H1 (cell line): ENCODE measurements at regions not wholly inside any gene's neighbourhood (a gene's known extent, or its start where the extent isn't known, plus 50 kb on each side); places are given as distances from the start of the nearest gene placed in this dataset.

Experiments
- CTCF ChIA-PET: fragments of 300-600 bp; sonication (Branson Sonifier 250); formaldehyde crosslinking; loops from one replicate; lab custom pipeline; 2021; ENCODE audit not compliant: partially characterized antibody; lab: Charles Lee
- POLR2A ChIA-PET: fragments of 300-600 bp; sonication (Branson Sonifier 250); formaldehyde crosslinking; loops from one replicate; lab custom pipeline; 2021; ENCODE audit warnings: inconsistent platforms; ENCODE audit not compliant: partially characterized antibody; lab: Charles Lee
- DNase-seq, 2 experiments: peaks; one replicate each; pipeline versions ENCODE4 v3.0.0 to v3.0.0-alpha.2; 2010 to 2022; ENCODE audit warnings: low spot score in 2 of 2, low read depth in 1 of 2, mixed read lengths in 1 of 2
- FAIRE-seq: peaks from 2 replicates; lab custom pipeline; 2011; peaks lifted over from hg19 to GRCh38; lab: Jason Lieb, UNC
- H2AFZ ChIP-seq: 2 replicates; pipeline ENCODE4 v1.8.1; 2012; ENCODE audit warnings: low read length, inconsistent platforms
- H2AK5ac ChIP-seq: 2 replicates; pipeline ENCODE4 v1.6.1; 2013; ENCODE audit warnings: low read depth, low read length
- H2BK120ac ChIP-seq: replicated peaks from 2 replicates; pipeline ENCODE3; 2013; ENCODE audit warnings: low read depth, low read length, inconsistent platforms
- H2BK12ac ChIP-seq: 2 replicates; pipeline ENCODE4 v1.6.1; 2013; ENCODE audit warnings: low read depth, low read length
- H2BK15ac ChIP-seq: 2 replicates; pipeline ENCODE4 v1.6.1; 2013; ENCODE audit warnings: low read length
- H2BK20ac ChIP-seq: 2 replicates; pipeline ENCODE4 v1.6.1; 2013; ENCODE audit warnings: low read length
- H2BK5ac ChIP-seq: 2 replicates; pipeline ENCODE4 v1.6.1; 2013; ENCODE audit warnings: low read depth, low read length
- H3K14ac ChIP-seq: 2 replicates; pipeline ENCODE4 v1.6.1; 2013; ENCODE audit warnings: inconsistent platforms; ENCODE audit not compliant: insufficient read length
- H3K18ac ChIP-seq: 2 replicates; pipeline ENCODE4 v1.6.1; 2013; ENCODE audit warnings: low read length; ENCODE audit errors: extremely low read depth
- H3K23ac ChIP-seq: 2 replicates; pipeline ENCODE4 v1.6.1; 2013; ENCODE audit warnings: inconsistent platforms; ENCODE audit not compliant: insufficient read length
- H3K23me2 ChIP-seq: 2 replicates; pipeline ENCODE4 v1.6.1; 2013; ENCODE audit warnings: low read depth, low read length
- H3K27ac ChIP-seq: 2 replicates; pipeline ENCODE4 v1.6.1; 2011; ENCODE audit warnings: low read depth, low read length, inconsistent platforms
- H3K27me3 ChIP-seq, 4 experiments: replicated peaks in 1 of 4; 1 replicate in 1 of 4; 2 replicates in 3 of 4; pipeline versions ENCODE4 v1.6.1 to v1.8.1; 2011 to 2013; ENCODE audit warnings: low read length in 3 of 4, mild to moderate bottlenecking in 3 of 4, inconsistent platforms in 2 of 4, mixed read lengths in 2 of 4, moderate library complexity in 1 of 4; ENCODE audit not compliant: control insufficient read depth in 3 of 4, insufficient read depth in 3 of 4; ENCODE audit errors: extremely low read depth in 1 of 4
- H3K36me3 ChIP-seq, 4 experiments: 2 replicates each; pipeline versions ENCODE4 v1.6.1 to v1.8.1; 2011 to 2013; ENCODE audit warnings: mild to moderate bottlenecking in 4 of 4, low read length in 3 of 4, moderate library complexity in 2 of 4, control low read depth in 1 of 4, inconsistent platforms in 1 of 4; ENCODE audit not compliant: insufficient read depth in 4 of 4, control insufficient read depth in 2 of 4
- H3K4ac ChIP-seq: replicated peaks from 2 replicates; pipeline ENCODE3; 2013; ENCODE audit warnings: low read length, low read depth, mixed read lengths, inconsistent platforms; ENCODE audit not compliant: insufficient read length
- H3K4me1 ChIP-seq, 4 experiments: replicated peaks in 1 of 4; 1 replicate in 1 of 4; 2 replicates in 3 of 4; pipeline versions ENCODE4 v1.6.1 to v1.8.1; 2011 to 2013; ENCODE audit warnings: low read length in 3 of 4, inconsistent platforms in 2 of 4, mixed read lengths in 1 of 4; ENCODE audit not compliant: insufficient read depth in 4 of 4, control insufficient read depth in 3 of 4
- H3K4me2 ChIP-seq, 2 experiments: 2 replicates each; pipeline versions ENCODE4 v1.6.1 to v1.8.1; 2011 to 2013; ENCODE audit warnings: low read depth in 2 of 2, low read length in 2 of 2, control low read depth in 1 of 2, inconsistent platforms in 1 of 2, mild to moderate bottlenecking in 1 of 2; ENCODE audit not compliant: insufficient read depth in 1 of 2
- H3K4me3 ChIP-seq, 4 experiments: fragments of 200-600, 300-600 bp in 1 of 4; sonication (generic), shearing (Covaris generic), sonication (Bioruptor Twin) in 1 of 4; 2 replicates each; pipeline versions ENCODE4 v1.5.1 to v1.8.1; 2011 to 2016; ENCODE audit warnings: low read length in 4 of 4, low read depth in 3 of 4, control low read depth in 2 of 4, inconsistent platforms in 2 of 4, mild to moderate bottlenecking in 2 of 4, mixed read lengths in 1 of 4, moderate library complexity in 1 of 4; ENCODE audit not compliant: insufficient read depth in 2 of 4; ENCODE audit errors: extremely low read depth in 1 of 4
- H3K56ac ChIP-seq: replicated peaks from 2 replicates; pipeline ENCODE3; 2013; ENCODE audit warnings: low read depth, mild to moderate bottlenecking, mixed read lengths, low read length, inconsistent platforms; ENCODE audit not compliant: insufficient read length
- H3K79me1 ChIP-seq: 2 replicates; pipeline ENCODE4 v1.6.1; 2013; ENCODE audit warnings: low read depth, low read length, control low read depth
- H3K79me2 ChIP-seq, 2 experiments: 2 replicates each; pipeline versions ENCODE4 v1.6.1 to v1.8.1; 2012 to 2013; ENCODE audit warnings: low read length in 2 of 2, mild to moderate bottlenecking in 2 of 2, inconsistent platforms in 1 of 2; ENCODE audit not compliant: insufficient read depth in 2 of 2, control insufficient read depth in 1 of 2
- H3K9ac ChIP-seq, 4 experiments: replicated peaks in 1 of 4; 1 replicate in 1 of 4; 2 replicates in 3 of 4; pipeline versions ENCODE4 v1.6.1 to v1.8.1; 2011 to 2013; ENCODE audit warnings: low read depth in 3 of 4, low read length in 3 of 4, control low read depth in 2 of 4, mild to moderate bottlenecking in 2 of 4, moderate library complexity in 2 of 4, inconsistent platforms in 1 of 4; ENCODE audit errors: extremely low read depth in 1 of 4
- H3K9me3 ChIP-seq, 2 experiments: 2 replicates each; pipeline versions ENCODE4 v1.6.1 to v1.8.1; 2012 to 2013; ENCODE audit warnings: mild to moderate bottlenecking in 2 of 2, moderate library complexity in 2 of 2, control low read depth in 1 of 2, inconsistent platforms in 1 of 2, low read depth in 1 of 2, low read length in 1 of 2, mixed read lengths in 1 of 2; ENCODE audit not compliant: insufficient read depth in 2 of 2
- H4K20me1 ChIP-seq, 2 experiments: replicated peaks in 1 of 2; 2 replicates each; pipeline versions ENCODE3 to v1.8.1; 2011 to 2013; ENCODE audit warnings: inconsistent platforms in 2 of 2, low read length in 2 of 2, mild to moderate bottlenecking in 1 of 2; ENCODE audit not compliant: insufficient read depth in 2 of 2, control insufficient read depth in 1 of 2
- H4K5ac ChIP-seq: 2 replicates; pipeline ENCODE4 v1.6.1; 2013; ENCODE audit warnings: low read length, low read depth, mixed read lengths, inconsistent platforms; ENCODE audit not compliant: insufficient read length
- H4K8ac ChIP-seq: 2 replicates; pipeline ENCODE4 v1.8.0; 2013; ENCODE audit warnings: mild to moderate bottlenecking, moderate library complexity, low read length, inconsistent platforms; ENCODE audit not compliant: insufficient read depth; ENCODE audit errors: extremely low read depth
- H4K91ac ChIP-seq: replicated peaks from 2 replicates; pipeline ENCODE3; 2013; ENCODE audit warnings: low read length, mixed read lengths, inconsistent platforms; ENCODE audit not compliant: insufficient read length
- CEBPB ChIP-seq: IDR thresholded peaks from 2 replicates; pipeline ENCODE4 v1.6.1; 2012; ENCODE audit warnings: low read depth, low read length
- CREB1 ChIP-seq: IDR thresholded peaks from 2 replicates; pipeline ENCODE4 v1.6.1; 2012; ENCODE audit warnings: inconsistent platforms
- WGBS, 2 experiments: shearing (Covaris generic) in 1 of 2; methylation state at CpG; one replicate each; pipeline versions ENCODE4 v1.1.6 to v1.1.7; 2013 to 2015; ENCODE audit warnings: low lambda C conversion rate in 2 of 2, mixed read lengths in 2 of 2, inconsistent platforms in 1 of 2, low coverage in 1 of 2, missing lambda C conversion rate in 1 of 2; ENCODE audit not compliant: insufficient replicate concordance in 2 of 2, insufficient coverage in 1 of 2, insufficient read length in 1 of 2; ENCODE audit errors: extremely low coverage in 1 of 2, missing lambda C conversion rate in 1 of 2; 5-methylcytosine and 5-hydroxymethylcytosine counted together

DNA sequence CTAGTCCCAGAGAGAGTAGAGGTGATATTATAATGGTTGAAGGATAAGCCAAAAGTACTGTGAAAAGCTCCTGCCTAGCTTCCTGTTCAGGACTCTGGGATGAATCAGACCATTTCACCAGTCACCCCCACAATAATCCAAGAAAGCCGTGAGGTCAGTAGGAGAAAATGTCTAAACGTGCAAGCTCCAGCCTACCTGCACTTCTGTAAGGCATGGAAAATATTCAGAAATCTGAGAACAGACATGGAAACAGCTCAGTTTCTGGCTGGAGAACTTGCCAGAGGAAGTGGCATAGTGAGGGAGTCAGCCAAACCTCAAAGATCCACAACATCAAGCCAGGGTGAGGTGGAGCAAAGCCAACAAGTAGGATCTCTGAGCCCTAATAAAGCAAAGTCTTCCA, 58.2 kb downstream of the ELAPOR2 start:
- Histone ChIP-seq H3K4ac (no peak overlapping the region), H4K8ac (no peak overlapping the region), H3K18ac (no peak overlapping the region), H3K4me2 (no peak overlapping the region), H3K9ac (no peak overlapping the region), H3K4me1 (peaks cover 2 to 10% (median 5%) of the 10 kb centered on the region in 4 experiments; a peak in 5 of 7 replicates), H3K27me3 (no peaks in the 10 kb centered on the region), H2BK20ac (no peak overlapping the region), H3K14ac (no peak overlapping the region), H3K23ac (no peak overlapping the region), H2BK120ac (no peak overlapping the region), H2BK15ac (no peak overlapping the region), H3K79me1 (peaks cover 2% of the 10 kb centered on the region; the same call in 1 of the 2 replicates), H3K9me3 (no peaks in the 10 kb centered on the region), H3K56ac (no peak overlapping the region), H3K4me3 (no peak overlapping the region), H2AK5ac (no peak overlapping the region), H2AFZ (no peak overlapping the region), H2BK5ac (no peak overlapping the region), H4K20me1 (peaks cover 2 to 3% of the 10 kb centered on the region in 2 experiments), H2BK12ac (no peak overlapping the region), H3K79me2 (peaks cover 26 to 92% of the 10 kb centered on the region in 2 experiments), H4K5ac (no peak overlapping the region), H3K23me2 (no peaks in the 10 kb centered on the region), H3K36me3 (no peaks in the 10 kb centered on the region), H3K27ac (no peak overlapping the region), H4K91ac (no peak overlapping the region)
- CTCF ChIA-PET, result interaction anchor here (0.6 to 1.8 kb wide), 7 partner anchors 8 to 1300 kb away, joined by 3 to 9 read pairs (median 3); no protein-coding TSS in a partner anchor
- TF ChIP-seq CEBPB, result no peak
- TF ChIP-seq CREB1, result no peak
- DNase-seq (no peak), FAIRE-seq (no peak)
- WGBS, 2 experiments, result 88% methylated on average over 2 of the region's 2 CpGs; no CpG with 5 or more reads in 1 of the 2 experiments
- POLR2A ChIA-PET, result interaction anchor here (1.1 to 1.2 kb wide), 3 partner anchors 11 to 151 kb away, joined by 3 to 6 read pairs (median 4); partner anchors contain the start of gene DMTF1
